Neural cell (in vitro differentiated cells): ENCODE measurements at regions not wholly inside any gene's neighbourhood (a gene's known extent, or its start where the extent isn't known, plus 50 kb on each side); places are given as distances from the start of the nearest gene placed in this dataset.

ENCODE experiments used
- H2AFZ ChIP-seq: fragments of 200-600, 300-800 bp; sonication (generic), shearing (Covaris generic); 2 replicates; pipeline ENCODE4 v1.6.0; 2014; ENCODE audit warnings: low read depth, mild to moderate bottlenecking, antibody characterized with exemption, low read length, moderate library complexity
- H3F3A ChIP-seq: fragments of 200-600 bp; shearing (Covaris generic); 2 replicates; pipeline ENCODE4 v1.6.1; 2016; ENCODE audit warnings: mild to moderate bottlenecking, moderate library complexity, mixed read lengths, antibody characterized with exemption, low read length; ENCODE audit not compliant: insufficient read depth, poor library complexity, severe bottlenecking
- H3K27ac ChIP-seq: fragments of 200-600, 300-800 bp; sonication (generic), shearing (Covaris generic); 2 replicates; pipeline ENCODE4 v1.5.1; 2014; ENCODE audit warnings: mild to moderate bottlenecking, low read length, moderate library complexity
- H3K27me3 ChIP-seq: fragments of 300-800, 200-600 bp; sonication (generic), shearing (Covaris generic); 2 replicates; pipeline ENCODE4 v1.6.0; 2014; ENCODE audit warnings: mild to moderate bottlenecking, low read depth, low read length, moderate library complexity; ENCODE audit not compliant: insufficient read depth
- H3K36me3 ChIP-seq: fragments of 300-800, 200-600 bp; sonication (generic), shearing (Covaris generic); 2 replicates; pipeline ENCODE4 v1.5.1; 2014; ENCODE audit warnings: mild to moderate bottlenecking, antibody characterized with exemption, low read length, moderate library complexity; ENCODE audit not compliant: insufficient read depth
- H3K4me2 ChIP-seq: fragments of 300-800, 200-600 bp; sonication (generic), shearing (Covaris generic); 2 replicates; pipeline ENCODE4 v1.6.0; 2014; ENCODE audit warnings: mild to moderate bottlenecking, low read length
- H3K4me3 ChIP-seq: fragments of 300-800, 200-600 bp; sonication (generic), shearing (Covaris generic); 2 replicates; pipeline ENCODE4 v1.5.1; 2014; ENCODE audit warnings: mild to moderate bottlenecking, low read length, moderate library complexity
- H3K79me2 ChIP-seq: fragments of 200-600 bp; shearing (Covaris generic); replicated peaks from 2 replicates; pipeline ENCODE4 v1.6.0; 2014; ENCODE audit warnings: mild to moderate bottlenecking, low read length, moderate library complexity; ENCODE audit not compliant: insufficient read depth
- H3K9ac ChIP-seq: fragments of 300-800, 200-600 bp; sonication (generic), shearing (Covaris generic); 2 replicates; pipeline ENCODE4 v1.6.1; 2016; ENCODE audit warnings: mild to moderate bottlenecking, low read length, mixed read lengths
- H3K9me2 ChIP-seq: fragments of 200-600 bp; shearing (Covaris generic); 2 replicates; pipeline ENCODE4 v1.6.1; 2016; ENCODE audit warnings: mild to moderate bottlenecking, low read length, mixed read lengths; ENCODE audit not compliant: insufficient read depth
- H3K9me3 ChIP-seq: fragments of 200-600, 300-800 bp; sonication (generic), shearing (Covaris generic); 2 replicates; pipeline ENCODE4 v1.6.1; 2016; ENCODE audit warnings: mild to moderate bottlenecking, mixed run types, low read length, moderate library complexity, mixed read lengths
- H4K20me1 ChIP-seq: fragments of 200-600 bp; shearing (Covaris generic); 2 replicates; pipeline ENCODE4 v1.6.1; 2016; ENCODE audit warnings: mild to moderate bottlenecking, mixed run types; ENCODE audit not compliant: insufficient read depth
- EP300 ChIP-seq: fragments of 450-650 bp; conservative IDR thresholded peaks from 2 replicates; pipeline ENCODE4 v1.6.1; 2014; ENCODE audit warnings: antibody characterized with exemption, mild to moderate bottlenecking, moderate library complexity; ENCODE audit not compliant: poor library complexity, severe bottlenecking
- EZH2 ChIP-seq: fragments of 200-600, 300-800 bp; shearing (Covaris generic), sonication (generic); IDR thresholded peaks from 2 replicates; pipeline ENCODE4 v1.6.1; 2014; ENCODE audit warnings: antibody characterized with exemption, low read length, borderline replicate concordance, mild to moderate bottlenecking; ENCODE audit not compliant: insufficient read depth, poor library complexity, severe bottlenecking
- MXI1 ChIP-seq: fragments of 450-650 bp; conservative IDR thresholded peaks from 2 replicates; pipeline ENCODE4 v1.6.1; 2014; ENCODE audit warnings: antibody characterized with exemption, mild to moderate bottlenecking; ENCODE audit not compliant: poor library complexity, severe bottlenecking
- POLR2AphosphoS5 ChIP-seq: IDR thresholded peaks from 2 replicates; pipeline ENCODE4 v1.6.1; 2012
- RAD21 ChIP-seq: fragments of 450-650 bp; conservative IDR thresholded peaks from 2 replicates; pipeline ENCODE4 v1.6.1; 2014; ENCODE audit warnings: antibody characterized with exemption, mild to moderate bottlenecking, moderate library complexity
- SMC3 ChIP-seq: fragments of 450-650 bp; conservative IDR thresholded peaks from 2 replicates; pipeline ENCODE4 v1.6.1; 2014; ENCODE audit warnings: antibody characterized with exemption, mild to moderate bottlenecking, moderate library complexity; ENCODE audit not compliant: poor library complexity
- TAF1 ChIP-seq: IDR thresholded peaks from 2 replicates; pipeline ENCODE4 v1.6.1; 2012; ENCODE audit warnings: low read depth
- TF ChIP-seq, protein P1 (sequence below): IDR thresholded peaks from 2 replicates; pipeline ENCODE4 v1.6.1; 2012; ENCODE audit warnings: borderline replicate concordance
- TF ChIP-seq, protein P2 (sequence below): fragments of 450-650 bp; IDR thresholded peaks from 2 replicates; pipeline ENCODE4 v1.5.1; 2014; ENCODE audit warnings: antibody characterized with exemption, mild to moderate bottlenecking, moderate library complexity; ENCODE audit not compliant: poor library complexity, severe bottlenecking

DNA sequence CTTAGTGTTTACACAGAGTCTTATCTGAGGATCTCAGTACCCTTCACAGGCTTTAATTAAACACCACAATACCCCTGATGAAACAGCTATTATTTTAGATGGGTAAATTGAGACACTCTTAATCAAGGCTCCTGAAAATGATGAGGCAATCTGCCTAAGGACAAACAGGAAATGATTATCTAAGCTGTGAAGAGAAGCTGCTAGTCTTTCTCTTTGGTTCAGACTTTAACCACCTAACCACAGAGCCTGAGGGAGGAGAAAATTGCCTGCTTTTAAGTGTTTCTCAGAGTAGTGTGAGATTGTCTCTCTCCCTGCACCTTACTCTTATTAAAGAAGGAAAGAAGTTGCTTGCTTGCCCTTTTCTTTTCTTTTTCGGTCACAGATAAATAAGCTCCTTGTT is 364.3 kb upstream of the ADAMTS9 start:
- H4K20me1 ChIP-seq = no peaks in the 10 kb centered on the region
- H3K4me2 ChIP-seq = no peak overlapping the region
- H3K4me3 ChIP-seq = no peak overlapping the region
- no peak overlapping the region for H3K9ac ChIP-seq
- no peaks in the 10 kb centered on the region for H3K9me2 ChIP-seq
- no peak for TF ChIP-seq MXI1
- no peak for TF ChIP-seq TAF1
- TF ChIP-seq EZH2 = no peak
- TF ChIP-seq SMC3 = no peak
- no peak for TF ChIP-seq RAD21
- TF ChIP-seq, protein P1, sequence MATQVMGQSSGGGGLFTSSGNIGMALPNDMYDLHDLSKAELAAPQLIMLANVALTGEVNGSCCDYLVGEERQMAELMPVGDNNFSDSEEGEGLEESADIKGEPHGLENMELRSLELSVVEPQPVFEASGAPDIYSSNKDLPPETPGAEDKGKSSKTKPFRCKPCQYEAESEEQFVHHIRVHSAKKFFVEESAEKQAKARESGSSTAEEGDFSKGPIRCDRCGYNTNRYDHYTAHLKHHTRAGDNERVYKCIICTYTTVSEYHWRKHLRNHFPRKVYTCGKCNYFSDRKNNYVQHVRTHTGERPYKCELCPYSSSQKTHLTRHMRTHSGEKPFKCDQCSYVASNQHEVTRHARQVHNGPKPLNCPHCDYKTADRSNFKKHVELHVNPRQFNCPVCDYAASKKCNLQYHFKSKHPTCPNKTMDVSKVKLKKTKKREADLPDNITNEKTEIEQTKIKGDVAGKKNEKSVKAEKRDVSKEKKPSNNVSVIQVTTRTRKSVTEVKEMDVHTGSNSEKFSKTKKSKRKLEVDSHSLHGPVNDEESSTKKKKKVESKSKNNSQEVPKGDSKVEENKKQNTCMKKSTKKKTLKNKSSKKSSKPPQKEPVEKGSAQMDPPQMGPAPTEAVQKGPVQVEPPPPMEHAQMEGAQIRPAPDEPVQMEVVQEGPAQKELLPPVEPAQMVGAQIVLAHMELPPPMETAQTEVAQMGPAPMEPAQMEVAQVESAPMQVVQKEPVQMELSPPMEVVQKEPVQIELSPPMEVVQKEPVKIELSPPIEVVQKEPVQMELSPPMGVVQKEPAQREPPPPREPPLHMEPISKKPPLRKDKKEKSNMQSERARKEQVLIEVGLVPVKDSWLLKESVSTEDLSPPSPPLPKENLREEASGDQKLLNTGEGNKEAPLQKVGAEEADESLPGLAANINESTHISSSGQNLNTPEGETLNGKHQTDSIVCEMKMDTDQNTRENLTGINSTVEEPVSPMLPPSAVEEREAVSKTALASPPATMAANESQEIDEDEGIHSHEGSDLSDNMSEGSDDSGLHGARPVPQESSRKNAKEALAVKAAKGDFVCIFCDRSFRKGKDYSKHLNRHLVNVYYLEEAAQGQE = no peak
- no peaks in the 10 kb centered on the region for H3K27me3 ChIP-seq
- no peaks in the 10 kb centered on the region for H3K79me2 ChIP-seq
- no peaks in the 10 kb centered on the region for H3K36me3 ChIP-seq
- no peak overlapping the region for H3K27ac ChIP-seq
- no peak overlapping the region for H2AFZ ChIP-seq
- H3K9me3 ChIP-seq = no peaks in the 10 kb centered on the region
- no peaks in the 10 kb centered on the region for H3F3A ChIP-seq

DNA sequence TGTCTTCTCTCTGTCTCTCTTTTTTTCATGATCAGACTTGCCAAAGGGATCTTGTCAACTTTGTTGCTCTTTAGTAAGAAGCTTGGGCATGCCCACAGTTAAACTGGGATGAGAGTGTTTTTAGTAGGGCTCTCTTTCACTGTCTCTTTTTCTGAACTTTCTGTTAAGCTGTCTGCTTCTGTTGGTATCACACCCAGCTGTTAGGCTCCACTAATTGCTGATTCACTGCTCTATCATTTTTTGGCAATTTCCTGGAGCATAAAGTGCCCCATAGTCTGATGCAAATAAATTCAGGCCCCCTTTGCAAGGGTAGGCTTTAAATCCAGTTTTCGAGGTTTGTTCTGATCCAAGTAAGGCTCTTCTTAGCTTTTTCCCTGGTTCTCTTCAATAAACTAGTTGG is 360.4 kb upstream of the ADAMTS9 start:
- Histone ChIP-seq H3K9me3 (no peaks in the 10 kb centered on the region), H3K27me3 (no peaks in the 10 kb centered on the region), H3F3A (no peaks in the 10 kb centered on the region), H4K20me1 (no peaks in the 10 kb centered on the region), H3K9ac (no peak overlapping the region), H2AFZ (no peak overlapping the region), H3K79me2 (no peaks in the 10 kb centered on the region), H3K27ac (no peak overlapping the region), H3K4me3 (no peak overlapping the region), H3K4me2 (no peak overlapping the region), H3K9me2 (no peaks in the 10 kb centered on the region), H3K36me3 (no peaks in the 10 kb centered on the region)
- TF ChIP-seq TAF1 (no peak), POLR2AphosphoS5 (no peak), MXI1 (no peak), SMC3 (no peak), EP300 (no peak), RAD21 (no peak)
- TF ChIP-seq, protein P2, sequence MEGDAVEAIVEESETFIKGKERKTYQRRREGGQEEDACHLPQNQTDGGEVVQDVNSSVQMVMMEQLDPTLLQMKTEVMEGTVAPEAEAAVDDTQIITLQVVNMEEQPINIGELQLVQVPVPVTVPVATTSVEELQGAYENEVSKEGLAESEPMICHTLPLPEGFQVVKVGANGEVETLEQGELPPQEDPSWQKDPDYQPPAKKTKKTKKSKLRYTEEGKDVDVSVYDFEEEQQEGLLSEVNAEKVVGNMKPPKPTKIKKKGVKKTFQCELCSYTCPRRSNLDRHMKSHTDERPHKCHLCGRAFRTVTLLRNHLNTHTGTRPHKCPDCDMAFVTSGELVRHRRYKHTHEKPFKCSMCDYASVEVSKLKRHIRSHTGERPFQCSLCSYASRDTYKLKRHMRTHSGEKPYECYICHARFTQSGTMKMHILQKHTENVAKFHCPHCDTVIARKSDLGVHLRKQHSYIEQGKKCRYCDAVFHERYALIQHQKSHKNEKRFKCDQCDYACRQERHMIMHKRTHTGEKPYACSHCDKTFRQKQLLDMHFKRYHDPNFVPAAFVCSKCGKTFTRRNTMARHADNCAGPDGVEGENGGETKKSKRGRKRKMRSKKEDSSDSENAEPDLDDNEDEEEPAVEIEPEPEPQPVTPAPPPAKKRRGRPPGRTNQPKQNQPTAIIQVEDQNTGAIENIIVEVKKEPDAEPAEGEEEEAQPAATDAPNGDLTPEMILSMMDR = no peak
- TF ChIP-seq, protein P1 = no peak
